Neural crest cell (in vitro differentiated cells): ENCODE measurements at regions not wholly inside any gene's neighbourhood (a gene's known extent, or its start where the extent isn't known, plus 50 kb on each side); places are given as distances from the start of the nearest gene placed in this dataset.

Source experiments
- DNase-seq: peaks from one replicate; pipeline ENCODE4 v3.0.0; 2021; ENCODE audit warnings: low read depth, mixed read lengths, low spot score
- H3K27ac Mint-ChIP-seq: one replicate; pipeline ENCODE4 v1.8.0; 2021; ENCODE audit warnings: mild to moderate bottlenecking, mixed read lengths; ENCODE audit not compliant: unreplicated experiment
- H3K27me3 Mint-ChIP-seq: 2 replicates; pipeline ENCODE4 v1.8.0; 2021; ENCODE audit warnings: low read depth, mild to moderate bottlenecking, mixed read lengths
- H3K36me3 Mint-ChIP-seq: 2 replicates; pipeline ENCODE4 v1.8.0; 2021; ENCODE audit warnings: low read depth, mild to moderate bottlenecking, mixed read lengths
- H3K4me1 Mint-ChIP-seq: 2 replicates; pipeline ENCODE4 v1.8.0; 2021; ENCODE audit warnings: mixed read lengths
- H3K4me3 Mint-ChIP-seq: one replicate; pipeline ENCODE4 v1.8.0; 2021; ENCODE audit warnings: mild to moderate bottlenecking, mixed read lengths
- H3K9me3 Mint-ChIP-seq: 2 replicates; pipeline ENCODE4 v1.8.0; 2021; ENCODE audit warnings: mixed read lengths
- TF ChIP-seq, protein P1 (sequence below): fragments of 200-600 bp; sonication (generic); conservative IDR thresholded peaks from 2 replicates; pipeline ENCODE4 v1.5.0; 2021; ENCODE audit warnings: antibody characterized with exemption, mild to moderate bottlenecking

GRCh38 chr2:104092886-104093285 is 761.0 kb upstream of the POU3F3 start:
- no peaks in the 10 kb centered on the region for H3K27me3 Mint-ChIP-seq
- DNase-seq = no peak
- H3K36me3 Mint-ChIP-seq = no peaks in the 10 kb centered on the region
- H3K27ac Mint-ChIP-seq = no peak overlapping the region
- H3K4me1 Mint-ChIP-seq = no peaks in the 10 kb centered on the region
- TF ChIP-seq, protein P1, sequence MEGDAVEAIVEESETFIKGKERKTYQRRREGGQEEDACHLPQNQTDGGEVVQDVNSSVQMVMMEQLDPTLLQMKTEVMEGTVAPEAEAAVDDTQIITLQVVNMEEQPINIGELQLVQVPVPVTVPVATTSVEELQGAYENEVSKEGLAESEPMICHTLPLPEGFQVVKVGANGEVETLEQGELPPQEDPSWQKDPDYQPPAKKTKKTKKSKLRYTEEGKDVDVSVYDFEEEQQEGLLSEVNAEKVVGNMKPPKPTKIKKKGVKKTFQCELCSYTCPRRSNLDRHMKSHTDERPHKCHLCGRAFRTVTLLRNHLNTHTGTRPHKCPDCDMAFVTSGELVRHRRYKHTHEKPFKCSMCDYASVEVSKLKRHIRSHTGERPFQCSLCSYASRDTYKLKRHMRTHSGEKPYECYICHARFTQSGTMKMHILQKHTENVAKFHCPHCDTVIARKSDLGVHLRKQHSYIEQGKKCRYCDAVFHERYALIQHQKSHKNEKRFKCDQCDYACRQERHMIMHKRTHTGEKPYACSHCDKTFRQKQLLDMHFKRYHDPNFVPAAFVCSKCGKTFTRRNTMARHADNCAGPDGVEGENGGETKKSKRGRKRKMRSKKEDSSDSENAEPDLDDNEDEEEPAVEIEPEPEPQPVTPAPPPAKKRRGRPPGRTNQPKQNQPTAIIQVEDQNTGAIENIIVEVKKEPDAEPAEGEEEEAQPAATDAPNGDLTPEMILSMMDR = no peak
- H3K9me3 Mint-ChIP-seq = no peaks in the 10 kb centered on the region
- no peak overlapping the region for H3K4me3 Mint-ChIP-seq

DNA sequence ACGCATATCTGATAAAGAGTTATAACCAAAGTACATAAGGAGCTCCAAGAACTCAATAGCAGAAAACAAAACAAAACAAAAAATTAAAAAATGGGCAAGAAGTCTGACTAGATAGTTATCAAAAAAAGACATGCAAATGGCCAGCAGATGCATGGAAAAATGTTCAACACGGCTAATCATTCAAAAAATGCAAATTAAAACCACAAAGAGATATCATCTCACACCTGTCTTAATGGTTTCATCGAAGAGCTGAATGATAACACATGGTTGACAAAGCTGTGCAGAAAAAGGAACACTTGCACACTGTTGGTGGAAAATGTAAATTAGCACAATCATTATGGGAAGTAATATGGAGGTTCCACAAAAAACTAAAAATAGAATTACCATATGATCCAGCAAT is 751.3 kb upstream of the POU3F3 start:
- H3K9me3 Mint-ChIP-seq = peaks cover 3% of the 10 kb centered on the region
- no peak overlapping the region for H3K4me3 Mint-ChIP-seq
- no peaks in the 10 kb centered on the region for H3K36me3 Mint-ChIP-seq

GRCh38 chr2:104109356-104109755 is 744.6 kb upstream of the POU3F3 start:
- no peak overlapping the region for H3K27ac Mint-ChIP-seq
- H3K36me3 Mint-ChIP-seq = no peaks in the 10 kb centered on the region
- TF ChIP-seq, protein P1 = no peak
- no peaks in the 10 kb centered on the region for H3K27me3 Mint-ChIP-seq
- no peak for DNase-seq
- H3K9me3 Mint-ChIP-seq = no peaks in the 10 kb centered on the region
- H3K4me3 Mint-ChIP-seq = no peak overlapping the region
- H3K4me1 Mint-ChIP-seq = peaks cover 11% of the 10 kb centered on the region

More for the DNA sequence above, 751.3 kb upstream of the POU3F3 start:
- Mint-ChIP-seq H3K27ac (no peak overlapping the region), H3K4me1 (peaks cover 9% of the 10 kb centered on the region), H3K27me3 (no peaks in the 10 kb centered on the region)
- TF ChIP-seq, protein P1 = no peak
- DNase-seq = no peak

- H3K27me3 Mint-ChIP-seq = no peaks in the 10 kb centered on the region
- no peaks in the 10 kb centered on the region for H3K36me3 Mint-ChIP-seq
- TF ChIP-seq, protein P1 = no peak
- peaks cover 9% of the 10 kb centered on the region for H3K4me1 Mint-ChIP-seq
- no peak for DNase-seq
- H3K27ac Mint-ChIP-seq = no peak overlapping the region
- H3K9me3 Mint-ChIP-seq = no peaks in the 10 kb centered on the region
- no peak overlapping the region for H3K4me3 Mint-ChIP-seq
These were observed 735.0 kb upstream of the POU3F3 start for GRCh38 chr2:104118889-104119288.

GRCh38 chr2:104120171-104120570 is 733.7 kb upstream of the POU3F3 start:
- H3K36me3 Mint-ChIP-seq = no peaks in the 10 kb centered on the region
- no peaks in the 10 kb centered on the region for H3K27me3 Mint-ChIP-seq
- no peak for DNase-seq
- H3K4me3 Mint-ChIP-seq = no peak overlapping the region
- TF ChIP-seq, protein P1 = no peak
- no peaks in the 10 kb centered on the region for H3K9me3 Mint-ChIP-seq
- H3K4me1 Mint-ChIP-seq = peaks cover 9% of the 10 kb centered on the region
- H3K27ac Mint-ChIP-seq = no peak overlapping the region

- TF ChIP-seq, protein P1 = no peak
- DNase-seq = no peak
- no peaks in the 10 kb centered on the region for H3K36me3 Mint-ChIP-seq
- no peak overlapping the region for H3K4me3 Mint-ChIP-seq
- H3K4me1 Mint-ChIP-seq = peaks cover 4% of the 10 kb centered on the region
- H3K27ac Mint-ChIP-seq = no peak overlapping the region
- no peaks in the 10 kb centered on the region for H3K27me3 Mint-ChIP-seq
- no peaks in the 10 kb centered on the region for H3K9me3 Mint-ChIP-seq
These were observed 728.8 kb upstream of the POU3F3 start for GRCh38 chr2:104125096-104125495.
